HG02798 (cell line): ENCODE measurements at regions not wholly inside any gene's neighbourhood (a gene's known extent, or its start where the extent isn't known, plus 50 kb on each side); places are given as distances from the start of the nearest gene placed in this dataset.
"Not testable (repeated sequence)": the region's sequence is repeated elsewhere in the genome, so short reads cannot be mapped to it uniquely, and the experiment has no call there.

Experiments
- ATAC-seq: cut with Tn5 transposase; IDR thresholded peaks from one replicate; pipeline ENCODE4 v1.9.1; 2021; ENCODE audit warnings: mild to moderate bottlenecking; ENCODE audit not compliant: unreplicated experiment, poor library complexity

DNA sequence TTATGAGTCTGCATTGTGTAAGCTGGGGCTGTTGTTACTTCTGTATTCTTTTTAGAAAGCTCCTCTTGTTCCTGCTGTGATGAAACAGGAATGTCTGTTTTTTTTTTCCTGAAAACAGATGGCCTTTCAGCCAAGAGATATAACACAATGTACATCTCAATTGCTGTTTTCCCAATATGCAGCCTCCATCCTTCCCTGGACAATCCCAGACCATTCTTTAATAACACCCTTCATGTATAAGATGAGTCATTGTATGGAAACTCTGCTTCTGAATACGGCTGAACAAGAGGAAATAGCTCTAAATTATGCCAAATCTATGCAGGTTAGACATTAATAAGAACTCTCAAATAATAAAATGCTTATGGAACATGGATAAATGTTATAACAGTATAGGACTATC lies 60.2 kb upstream of the LRRC4C start:
- no peak for ATAC-seq

DNA sequence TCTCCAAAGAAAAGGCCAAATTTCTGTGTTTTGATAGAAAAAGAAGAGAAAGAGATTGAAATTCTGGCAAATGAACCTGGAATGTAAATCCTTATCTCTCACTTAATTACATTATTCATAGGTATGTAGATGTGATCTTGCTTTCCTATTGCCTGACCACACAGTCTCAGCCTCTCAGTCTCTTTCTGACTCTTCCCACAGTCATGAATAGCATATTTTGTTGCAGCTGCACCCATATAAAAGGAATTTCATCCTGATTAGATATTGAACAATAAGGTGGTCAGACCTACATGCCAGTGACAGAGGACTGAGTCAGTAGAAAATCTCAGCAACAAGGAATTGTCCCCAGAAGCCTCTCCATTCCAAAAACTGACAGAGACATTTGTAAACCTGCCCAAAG lies 62.9 kb upstream of the LRRC4C start:
- ATAC-seq: no peak

DNA sequence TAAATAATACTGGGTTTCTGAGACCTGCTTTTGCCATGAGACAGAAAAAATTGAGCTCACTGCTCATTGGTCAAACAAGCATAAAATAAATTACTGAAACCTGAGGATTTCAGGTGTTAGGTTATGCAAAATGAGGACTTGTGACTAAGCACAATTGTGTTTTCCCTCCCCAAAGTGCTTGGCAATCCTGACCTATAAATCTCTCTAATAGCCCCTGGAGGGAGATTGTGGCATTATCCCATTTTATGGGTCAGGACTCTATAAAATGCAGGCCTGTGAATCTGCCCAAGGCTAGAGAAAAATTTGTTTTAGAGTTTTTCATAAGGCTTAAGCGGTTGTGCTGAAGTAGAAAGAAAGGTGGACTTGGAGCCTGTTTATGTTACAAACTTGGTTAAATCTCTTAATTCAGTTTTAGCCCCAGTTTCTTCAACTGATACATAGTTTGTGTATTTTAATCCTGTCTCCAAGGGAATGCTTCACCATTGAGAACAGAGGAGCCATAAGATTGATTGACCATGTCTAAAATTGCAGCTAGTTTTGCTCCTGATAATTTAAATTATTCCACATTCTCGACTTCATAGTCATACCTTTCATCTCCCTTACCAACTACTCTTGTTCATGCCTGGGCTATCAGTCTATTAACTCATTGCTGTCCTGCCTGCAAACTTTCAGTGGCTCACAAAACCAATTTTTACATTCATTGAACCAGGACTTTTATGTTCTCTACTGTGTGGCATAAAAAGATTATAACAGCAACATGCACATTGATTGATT lies 63.6 kb upstream of the LRRC4C start:
- ATAC-seq: no peak

DNA sequence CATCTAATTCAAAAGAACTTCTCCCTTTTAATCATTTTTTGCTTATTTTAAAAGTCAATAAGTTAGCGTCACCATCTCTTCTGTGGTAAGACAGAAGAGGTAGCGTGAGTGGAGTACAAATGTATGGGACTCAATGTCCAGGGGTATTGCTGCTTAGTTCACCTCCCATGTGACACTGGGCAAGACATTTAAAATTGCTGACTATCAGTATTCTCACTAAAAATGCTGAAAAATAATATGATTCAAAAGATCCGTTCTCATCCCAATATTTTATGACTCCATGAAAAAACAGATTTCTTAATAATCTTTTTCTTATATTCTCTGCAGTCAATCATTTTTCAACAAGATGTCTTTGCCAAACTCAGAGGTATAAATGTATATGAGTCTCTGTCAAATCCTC lies 68.1 kb upstream of the LRRC4C start:
- no peak for ATAC-seq

- ATAC-seq: no peak
These were observed 73.0 kb upstream of the LRRC4C start for GRCh38 chr11:41532413-41532812.

GRCh38 chr11:41533761-41534160 lies 74.3 kb upstream of the LRRC4C start:
- ATAC-seq: no peak

GRCh38 chr11:41534391-41534790 lies 74.9 kb upstream of the LRRC4C start:
- no peak for ATAC-seq

- no peak for ATAC-seq
These were observed 75.4 kb upstream of the LRRC4C start for GRCh38 chr11:41534861-41535260.

DNA sequence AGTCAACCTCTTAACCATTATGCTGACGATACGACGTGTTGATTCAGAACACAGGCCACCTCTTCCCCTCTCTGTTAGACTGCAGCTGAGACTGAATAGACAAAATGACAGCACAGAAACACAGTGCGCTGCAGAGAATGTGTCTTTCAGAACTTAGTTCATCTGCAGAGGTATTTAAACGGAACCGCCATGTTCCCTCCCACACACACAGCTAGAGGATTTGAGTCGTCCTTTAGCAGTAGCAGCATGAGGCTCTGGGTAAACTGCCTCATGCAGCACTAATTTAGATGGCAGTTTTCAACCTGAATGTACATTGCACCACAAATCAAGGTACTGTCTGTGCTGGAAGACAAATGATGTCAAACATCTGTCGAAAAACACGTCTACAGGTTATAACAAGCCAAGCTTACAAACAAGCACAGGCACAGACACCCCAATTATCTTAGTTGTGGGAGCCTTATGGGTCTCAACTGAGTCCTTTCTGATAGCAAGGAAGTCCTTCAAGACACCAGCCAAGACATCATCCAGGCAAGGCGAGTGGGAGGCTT lies 76.6 kb upstream of the LRRC4C start:
- ATAC-seq: no peak

GRCh38 chr11:41544902-41545301 lies 85.5 kb upstream of the LRRC4C start:
- not testable (repeated sequence) for ATAC-seq

DNA sequence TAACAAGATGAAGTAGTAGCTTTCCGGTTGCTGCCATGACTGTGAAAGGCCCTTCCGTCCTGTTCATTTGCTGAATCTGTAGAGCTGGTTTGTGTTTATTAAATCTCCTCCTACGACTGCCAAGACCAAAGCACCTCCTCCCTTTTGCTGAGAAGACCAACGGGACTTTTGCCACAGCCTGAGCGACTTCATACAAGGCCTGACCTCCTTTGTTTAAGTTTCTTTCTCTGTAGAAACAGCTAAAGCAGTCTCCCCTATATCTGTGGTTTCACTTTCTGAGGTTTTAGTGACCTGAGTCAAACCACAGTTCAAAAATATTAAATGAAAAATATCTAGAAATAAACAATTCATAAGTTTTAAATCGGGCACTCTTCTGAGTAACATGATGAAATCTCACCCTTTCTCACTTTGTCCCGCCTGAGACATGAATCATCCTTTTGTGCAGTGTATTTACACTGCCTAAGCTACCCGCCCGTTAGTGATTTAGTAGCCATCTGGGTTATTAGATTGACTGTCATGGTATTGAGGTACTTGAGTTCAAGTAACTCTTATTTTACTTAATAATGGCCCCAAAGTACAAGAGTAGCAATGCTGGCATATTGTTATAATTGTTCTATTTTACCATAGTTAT lies 119.1 kb upstream of the LRRC4C start:
- no peak for ATAC-seq

- ATAC-seq: no peak
These were observed 120.1 kb upstream of the LRRC4C start for GRCh38 chr11:41579546-41579945.

DNA sequence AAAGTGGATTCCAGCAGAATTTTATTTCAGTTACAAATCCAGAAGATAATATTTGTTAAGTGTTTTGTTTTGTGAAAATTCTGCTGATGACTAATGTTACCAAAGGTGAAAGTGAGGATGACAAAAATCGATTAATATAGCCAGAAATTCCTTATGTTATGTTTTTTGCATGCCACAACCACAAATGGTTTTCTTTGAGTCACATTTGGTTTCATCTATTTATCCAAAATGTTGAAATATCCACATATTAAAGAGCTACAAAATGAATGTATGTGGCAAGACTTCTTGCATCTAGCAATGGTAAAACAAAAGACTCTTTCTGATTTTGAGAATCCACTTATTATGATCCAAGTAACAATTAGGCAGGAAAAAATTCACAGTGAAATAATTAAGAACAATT lies 150.1 kb upstream of the LRRC4C start:
- ATAC-seq: no peak

DNA sequence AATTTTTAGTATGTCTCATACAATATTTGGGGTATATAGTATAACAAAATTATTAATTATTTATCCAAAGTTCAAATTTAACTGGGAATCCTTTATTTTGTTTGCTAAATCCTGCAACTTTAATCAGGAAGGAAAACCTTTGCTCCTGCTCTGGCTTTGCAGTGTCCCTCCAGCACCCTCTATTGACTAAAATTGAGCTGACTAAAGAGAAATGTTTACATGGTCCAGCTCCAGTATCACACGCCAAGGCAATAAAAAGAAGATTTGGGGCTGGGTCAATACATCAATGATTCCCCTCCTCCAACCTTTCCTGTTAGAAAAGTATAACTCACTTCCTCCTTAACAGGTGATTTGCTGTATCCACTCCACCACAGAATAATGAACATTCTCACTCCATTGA lies 153.0 kb upstream of the LRRC4C start:
- no peak for ATAC-seq

DNA sequence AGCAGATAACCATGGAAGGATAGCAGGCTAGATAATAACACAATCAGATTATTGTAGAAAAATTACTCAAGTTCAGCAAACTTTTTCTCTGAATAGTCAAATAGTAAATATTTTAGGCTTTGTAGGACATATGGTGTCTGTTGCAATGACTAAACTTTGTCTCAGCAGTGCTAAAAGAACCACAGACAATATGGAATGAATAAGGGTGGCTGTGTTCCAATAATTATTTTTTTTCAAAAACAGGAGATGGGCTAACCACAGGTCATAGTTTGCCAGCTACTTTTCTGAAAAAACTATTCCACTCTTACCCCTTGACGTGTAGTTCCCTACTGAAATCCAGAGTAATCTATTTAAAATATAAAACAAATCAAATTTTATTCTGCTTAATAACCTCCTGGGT lies 153.9 kb upstream of the LRRC4C start:
- no peak for ATAC-seq

DNA sequence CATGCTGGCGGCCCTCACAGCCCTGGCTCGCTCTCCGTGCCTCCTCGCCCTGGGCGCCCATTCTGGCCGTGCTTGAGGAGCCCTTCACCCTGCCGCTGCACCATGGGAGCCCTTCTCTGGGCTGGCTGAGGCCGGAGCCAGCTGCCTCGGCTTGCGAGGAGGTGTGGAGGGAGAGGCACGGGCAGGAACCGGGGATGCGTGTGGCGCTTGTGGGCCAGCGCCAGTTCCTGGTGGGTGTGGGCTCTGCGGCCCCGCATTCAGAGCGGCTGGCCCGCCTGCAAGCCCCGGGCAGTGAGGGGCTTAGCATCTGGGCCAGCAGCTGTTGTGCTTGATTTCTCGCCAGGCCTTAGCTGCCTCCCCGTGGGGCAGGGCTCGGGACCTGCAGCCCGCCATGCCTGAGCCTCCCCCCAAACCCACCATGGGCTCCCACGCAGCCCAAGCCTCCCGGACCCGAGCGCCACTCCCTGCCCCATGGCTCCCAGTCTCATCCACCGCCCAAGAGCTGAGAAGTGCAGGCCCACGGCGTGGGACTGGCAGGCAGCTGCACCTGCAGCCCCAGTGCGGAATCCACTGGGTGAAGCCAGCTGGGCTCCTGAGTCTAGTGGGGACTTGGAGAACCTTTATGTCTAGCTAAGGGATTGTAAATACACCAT lies 163.4 kb upstream of the LRRC4C start:
- no peak for ATAC-seq

GRCh38 chr11:41659985-41660384 lies 200.5 kb upstream of the LRRC4C start:
- no peak for ATAC-seq

GRCh38 chr11:41660585-41660984 lies 201.1 kb upstream of the LRRC4C start:
- ATAC-seq: no peak

DNA sequence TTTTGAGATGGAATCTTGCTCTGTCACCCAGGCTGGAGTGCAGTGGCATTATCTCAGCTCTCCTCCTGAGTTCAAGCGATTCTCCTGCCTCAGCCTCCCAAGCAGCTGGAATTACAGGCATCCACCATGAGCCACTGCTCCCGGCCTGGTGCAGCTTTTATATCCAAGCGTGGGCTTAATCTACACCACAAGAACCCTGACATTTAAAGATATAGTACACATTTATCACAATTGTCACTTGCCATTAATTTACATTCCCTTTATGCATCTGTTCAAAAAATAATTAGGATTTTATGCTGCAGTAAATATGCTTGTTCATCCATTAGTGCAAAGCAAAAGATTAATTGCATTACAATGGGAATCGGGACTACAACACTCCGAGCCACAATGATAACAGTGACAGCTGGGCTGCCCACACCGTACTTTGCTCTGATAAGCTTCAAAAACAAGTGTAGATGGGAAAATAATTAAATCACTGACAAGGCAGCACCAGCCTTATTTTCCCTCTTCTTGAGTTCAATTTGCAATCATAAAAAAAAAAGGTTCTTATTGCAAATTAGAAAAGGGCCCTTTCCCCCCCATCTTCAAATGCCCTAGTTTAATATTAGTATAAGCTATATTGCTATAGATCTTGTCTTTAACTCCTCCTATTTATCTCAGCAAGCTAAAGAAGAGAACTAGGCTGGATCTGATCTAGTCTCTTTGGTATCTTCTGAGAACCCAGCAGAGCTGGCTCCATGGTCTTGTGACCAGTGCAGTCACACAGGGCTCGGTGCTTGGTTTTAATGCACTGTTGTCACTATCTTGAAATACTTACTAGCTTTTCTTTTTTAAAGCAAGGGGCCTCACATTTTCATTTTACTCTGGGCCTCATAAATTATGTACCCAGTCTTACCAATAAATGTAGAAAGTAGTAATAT lies 206.2 kb upstream of the LRRC4C start:
- ATAC-seq: no peak

GRCh38 chr11:41666951-41667653 lies 207.7 kb upstream of the LRRC4C start:
- ATAC-seq: no peak
